ENCODE measurements at regions not wholly inside any gene's neighbourhood (a gene's known extent, or its start where the extent isn't known, plus 50 kb on each side); places are given as distances from the start of the nearest gene placed in this dataset.

DNA sequence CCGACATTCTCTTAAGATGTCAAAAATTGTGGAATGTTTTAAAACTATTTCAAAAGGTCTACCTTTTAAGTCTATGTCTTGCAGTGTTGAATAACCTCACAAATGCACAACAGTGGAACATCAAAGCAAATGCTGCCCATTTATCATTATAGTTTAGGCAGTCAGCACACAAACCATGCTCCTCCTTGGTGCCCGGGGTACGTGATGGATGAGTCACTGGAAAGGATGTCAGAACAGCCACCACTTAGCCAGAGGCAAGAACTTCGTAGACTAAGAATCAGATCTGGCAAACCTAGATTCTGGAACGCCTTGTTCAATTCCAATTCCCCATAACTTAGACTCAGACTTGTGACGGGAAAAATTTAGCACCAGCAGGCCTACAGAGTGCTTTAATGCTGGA, 343.6 kb downstream of the FGF9 start:
- peak; percentile 95 for DNase-seq

DNA sequence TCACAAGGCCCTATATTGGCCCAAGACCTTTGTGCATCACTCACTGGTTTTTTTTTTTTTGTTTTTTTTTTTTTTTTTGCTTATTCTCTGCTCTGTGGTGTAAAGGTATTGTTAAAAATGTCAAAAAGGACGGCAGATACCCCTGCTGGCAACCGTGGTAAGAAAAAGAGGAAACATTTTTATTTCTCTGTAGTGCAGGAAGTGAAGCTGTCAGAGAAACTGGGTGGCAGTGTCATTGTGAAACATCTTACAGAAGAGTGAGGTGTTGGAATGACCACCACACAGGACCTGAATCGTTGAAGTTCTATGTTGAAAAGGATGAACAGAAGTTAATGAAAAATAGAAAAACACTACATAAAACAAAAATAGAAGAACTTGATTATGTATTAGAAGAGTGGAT, 346.4 kb downstream of the FGF9 start:
- DNase-seq = no peak

DNA sequence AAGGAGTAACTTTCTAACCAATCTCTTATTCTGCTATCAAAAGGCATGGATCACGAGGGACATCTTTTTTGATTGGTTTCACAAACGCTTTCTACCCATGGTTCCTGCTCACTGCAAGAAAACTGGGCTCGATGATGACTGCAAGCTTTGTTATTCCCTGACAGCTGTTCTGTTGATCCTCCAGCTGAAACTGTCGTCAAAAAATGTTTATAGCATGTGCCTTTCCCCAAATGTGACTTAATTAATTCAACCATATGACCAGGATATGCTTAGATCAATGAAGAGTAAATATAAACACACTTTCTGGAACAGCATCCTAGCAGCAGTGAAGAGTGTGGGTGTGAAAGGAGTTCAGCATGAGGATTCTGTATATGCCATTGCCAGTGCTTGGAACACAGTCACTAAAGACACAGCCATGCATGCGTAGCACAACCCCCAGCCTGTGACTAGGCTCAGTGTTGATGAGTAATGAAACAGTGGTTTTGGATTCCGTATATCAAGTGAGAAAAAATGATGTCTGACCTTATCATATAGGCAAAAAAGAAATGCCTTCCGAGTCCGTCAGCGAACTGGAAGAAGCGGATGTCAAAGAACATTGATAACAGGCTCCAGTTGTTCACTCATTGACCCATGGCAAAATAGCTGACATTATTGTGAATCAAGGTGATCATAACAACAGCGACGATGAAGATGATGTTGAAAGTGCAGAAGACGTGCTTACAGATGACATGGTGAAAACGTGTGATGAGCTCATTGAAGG, 347.4 kb downstream of the FGF9 start:
- no peak for DNase-seq

DNA sequence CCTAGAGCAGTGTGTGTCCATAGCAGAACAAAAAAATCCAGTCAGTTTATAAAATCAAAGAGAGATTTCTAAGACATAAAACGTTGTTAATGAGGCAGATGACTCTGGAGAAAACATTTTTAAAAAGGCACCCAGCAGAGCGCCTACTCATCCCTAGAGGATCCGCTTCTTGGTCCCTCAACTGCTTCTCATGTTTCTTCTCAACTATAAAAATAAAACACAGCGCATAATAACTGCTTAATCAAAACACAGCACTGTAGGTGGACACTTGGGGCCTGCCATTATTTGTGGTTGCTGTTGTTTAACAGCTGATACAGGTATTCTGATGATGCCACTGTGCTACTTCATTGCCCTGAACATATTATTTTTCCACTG, 347.9 kb downstream of the FGF9 start:
- DNase-seq = no peak

DNA sequence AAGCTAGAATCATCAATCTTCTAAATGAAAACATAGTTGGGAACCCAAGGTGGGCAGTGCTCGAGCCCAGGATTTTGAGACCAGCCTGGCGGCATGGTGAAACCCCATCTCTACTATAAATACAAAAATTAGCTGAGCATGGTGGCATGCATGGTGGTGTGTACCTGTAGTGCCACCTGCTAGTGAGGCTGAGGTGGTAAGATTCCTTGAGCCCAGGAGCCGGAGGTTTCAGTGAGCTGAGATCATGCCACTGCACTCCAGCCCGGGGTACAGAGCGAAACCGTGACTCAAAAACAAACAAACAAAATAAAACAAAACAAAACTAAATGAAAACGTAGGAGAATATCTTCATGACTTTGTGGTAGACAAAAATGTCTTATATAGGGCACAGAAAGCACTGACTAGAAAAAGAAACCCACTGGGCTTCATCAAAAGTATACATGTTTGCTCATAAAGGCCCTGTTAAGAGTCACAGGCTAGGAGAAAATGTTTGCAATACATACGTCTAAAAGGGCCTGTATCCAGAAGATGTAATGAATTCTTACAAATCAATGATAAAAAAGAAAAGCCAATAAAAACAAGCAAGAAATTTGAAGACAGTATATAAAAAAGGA, 353.6 kb downstream of the FGF9 start:
- DNase-seq = no peak

DNA sequence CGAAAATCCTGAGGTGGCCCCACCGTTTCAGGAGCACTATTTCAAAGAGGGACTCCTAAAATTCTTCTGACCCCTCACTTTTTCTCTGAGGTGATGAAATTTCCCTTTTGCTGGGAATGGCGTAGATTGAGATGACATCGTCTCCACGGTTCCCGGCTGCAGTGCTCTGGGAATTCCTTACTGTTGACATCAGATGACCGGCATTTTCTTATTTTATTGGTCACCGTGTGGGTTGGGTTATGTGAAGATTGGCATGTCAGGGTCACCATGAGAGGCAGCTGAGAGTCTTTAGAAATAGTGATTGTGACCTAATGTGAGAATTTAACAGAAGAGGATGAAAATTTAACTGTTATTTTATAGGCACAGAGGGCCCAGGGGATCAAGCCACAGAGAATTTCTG, 356.7 kb downstream of the FGF9 start:
- peak; percentile 78 for DNase-seq

DNA sequence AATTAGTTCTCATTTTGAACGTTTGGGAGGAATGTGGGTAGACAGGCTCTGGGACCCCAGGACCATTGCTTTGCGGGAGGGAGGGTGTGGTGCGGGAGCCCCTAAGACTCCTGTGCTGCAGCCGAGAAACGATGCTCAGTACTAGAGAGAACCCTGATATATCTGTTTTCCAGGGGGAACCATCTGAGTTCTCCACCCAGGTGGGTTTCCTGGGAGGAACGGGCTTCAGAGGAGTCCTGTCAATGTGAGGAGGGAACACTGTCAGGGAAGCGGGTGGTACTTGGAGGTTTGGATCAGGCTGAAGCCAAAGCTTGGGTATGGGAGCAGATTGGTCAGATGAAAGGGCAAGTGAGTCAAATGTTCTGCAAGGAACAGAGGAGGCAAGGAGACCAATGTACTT, 358.0 kb downstream of the FGF9 start:
- no peak for DNase-seq

DNA sequence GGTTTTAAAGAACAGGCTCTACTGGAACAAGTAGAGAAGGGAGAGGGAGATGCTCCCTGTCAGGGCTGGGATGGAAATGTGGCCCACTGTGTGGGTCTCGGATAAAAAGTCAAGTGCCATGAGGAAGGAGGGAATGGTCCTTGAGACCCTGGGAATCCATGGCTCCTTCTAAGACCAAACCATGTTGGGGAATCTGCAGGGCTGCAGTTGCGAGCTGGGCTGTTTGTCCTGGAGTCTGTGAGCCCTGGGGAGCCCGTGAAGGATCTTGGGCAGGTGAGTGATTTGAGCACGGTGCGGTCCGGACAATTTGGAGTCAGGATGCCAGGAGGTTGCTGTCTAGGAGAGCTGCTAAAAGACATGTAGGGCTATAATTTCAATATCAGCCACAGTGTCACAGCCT, 359.4 kb downstream of the FGF9 start:
- no peak for DNase-seq

DNA sequence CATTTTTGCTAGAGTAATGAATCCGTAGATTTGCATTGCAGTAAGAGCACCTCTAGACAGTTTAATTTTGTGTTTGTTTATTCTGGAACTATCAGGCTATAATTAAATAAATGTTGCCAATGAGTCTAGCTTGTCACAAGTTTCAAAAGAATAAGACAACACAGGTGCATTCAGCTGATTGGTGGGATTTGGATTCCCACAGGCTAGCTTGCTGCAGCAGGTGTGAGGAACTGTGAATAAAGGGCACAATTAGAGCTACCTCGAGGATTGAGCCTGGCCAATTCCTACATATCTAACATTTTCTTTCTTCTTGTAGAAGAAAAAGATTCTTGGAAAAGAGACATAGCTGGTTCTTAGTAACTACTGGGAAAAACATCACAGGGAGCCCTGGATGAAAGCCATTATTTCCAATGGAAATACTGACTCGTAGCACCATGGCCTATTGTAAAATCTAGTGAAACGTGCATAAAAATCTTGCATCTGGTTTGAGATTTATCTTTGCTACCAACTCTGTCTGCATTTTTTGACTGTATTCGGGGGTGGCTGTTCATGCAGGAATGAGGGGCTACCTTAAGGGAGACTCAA, 360.9 kb downstream of the FGF9 start:
- DNase-seq = no peak

DNA sequence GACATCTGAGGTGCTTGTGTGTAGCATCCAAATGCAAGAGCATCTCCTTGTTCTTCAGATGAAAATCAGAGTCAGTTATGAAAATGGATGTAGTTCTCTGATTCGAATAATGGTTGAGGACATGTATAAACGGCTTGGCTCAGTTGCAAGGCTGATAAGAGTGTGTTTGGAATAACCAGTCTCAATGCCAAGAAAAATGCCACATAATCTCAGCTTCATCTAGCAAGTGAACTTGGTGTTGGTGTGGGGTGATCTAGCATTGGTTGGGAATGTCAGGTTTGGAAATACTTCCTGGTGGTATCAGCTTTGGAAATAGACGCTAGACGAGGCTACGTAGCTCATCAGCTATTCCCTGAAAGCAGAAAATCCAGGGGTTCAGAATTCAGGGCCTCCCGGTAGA, 362.0 kb downstream of the FGF9 start:
- no peak for DNase-seq

DNA sequence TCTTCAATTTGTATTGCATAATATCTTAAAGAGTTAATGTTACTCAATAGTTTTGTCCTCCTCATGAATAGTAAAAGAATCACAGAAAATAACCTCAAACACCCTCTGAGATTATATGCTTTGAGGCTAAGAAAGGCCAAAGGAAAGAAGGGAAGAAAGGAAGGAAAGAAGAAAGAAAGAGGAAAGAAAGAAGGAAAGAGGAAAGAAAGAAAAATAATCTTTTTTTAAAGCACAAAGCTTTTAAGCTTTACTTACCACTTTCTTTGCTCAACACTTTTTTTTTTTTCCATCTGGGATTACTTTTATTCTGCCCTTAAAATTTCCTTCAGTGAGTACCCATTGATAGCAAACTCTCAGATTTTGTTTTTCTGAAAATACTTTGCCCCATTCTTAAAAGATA, 369.1 kb downstream of the FGF9 start:
- no peak for DNase-seq

DNA sequence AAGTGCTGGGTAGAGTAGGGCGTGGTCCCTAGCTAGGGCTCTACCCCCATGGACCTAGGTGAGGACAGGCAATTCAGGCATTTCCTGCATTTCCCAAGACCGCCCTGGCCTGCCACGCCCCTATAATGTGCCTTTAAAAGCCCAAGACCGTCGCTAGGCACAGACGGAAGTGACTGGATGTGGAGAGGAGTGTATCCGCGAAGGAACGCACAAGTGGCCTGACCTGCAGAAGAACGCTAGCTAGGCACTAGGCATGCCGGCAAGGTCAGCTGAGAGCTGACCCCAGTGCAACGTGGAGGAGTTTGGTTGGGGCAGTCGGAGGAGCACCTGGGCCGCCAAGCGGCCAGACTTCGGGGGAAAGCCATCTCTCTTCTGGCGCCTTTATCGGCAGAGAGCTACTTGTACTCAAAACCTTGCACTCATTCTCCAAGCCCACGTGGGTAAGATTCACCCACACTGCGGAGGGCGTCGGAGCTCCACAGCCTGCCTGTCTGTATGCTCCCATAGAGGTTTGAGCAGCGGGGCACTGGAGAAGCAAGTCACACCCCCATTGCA, 370.0 kb downstream of the FGF9 start:
- peak; percentile 96 for DNase-seq

DNA sequence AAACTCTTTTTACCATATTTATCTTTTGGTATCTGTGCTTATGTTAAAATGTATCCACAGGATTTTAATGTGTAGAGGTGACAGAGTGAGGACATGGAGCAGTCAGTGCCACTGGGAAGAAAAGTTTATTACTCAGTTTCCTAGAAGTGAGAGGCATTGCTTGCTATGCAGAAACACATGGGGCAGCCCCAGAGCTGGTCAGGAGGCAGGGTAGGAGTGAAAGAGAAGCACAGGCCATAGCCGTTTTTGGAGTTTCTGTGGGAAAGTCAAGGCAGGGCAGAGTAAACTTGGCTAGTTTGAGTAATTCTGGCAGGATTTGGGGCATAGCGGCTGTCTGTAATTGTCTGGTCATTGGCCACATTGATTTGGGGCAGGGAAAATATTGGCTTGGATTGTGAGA, 370.9 kb downstream of the FGF9 start:
- no peak for DNase-seq

DNA sequence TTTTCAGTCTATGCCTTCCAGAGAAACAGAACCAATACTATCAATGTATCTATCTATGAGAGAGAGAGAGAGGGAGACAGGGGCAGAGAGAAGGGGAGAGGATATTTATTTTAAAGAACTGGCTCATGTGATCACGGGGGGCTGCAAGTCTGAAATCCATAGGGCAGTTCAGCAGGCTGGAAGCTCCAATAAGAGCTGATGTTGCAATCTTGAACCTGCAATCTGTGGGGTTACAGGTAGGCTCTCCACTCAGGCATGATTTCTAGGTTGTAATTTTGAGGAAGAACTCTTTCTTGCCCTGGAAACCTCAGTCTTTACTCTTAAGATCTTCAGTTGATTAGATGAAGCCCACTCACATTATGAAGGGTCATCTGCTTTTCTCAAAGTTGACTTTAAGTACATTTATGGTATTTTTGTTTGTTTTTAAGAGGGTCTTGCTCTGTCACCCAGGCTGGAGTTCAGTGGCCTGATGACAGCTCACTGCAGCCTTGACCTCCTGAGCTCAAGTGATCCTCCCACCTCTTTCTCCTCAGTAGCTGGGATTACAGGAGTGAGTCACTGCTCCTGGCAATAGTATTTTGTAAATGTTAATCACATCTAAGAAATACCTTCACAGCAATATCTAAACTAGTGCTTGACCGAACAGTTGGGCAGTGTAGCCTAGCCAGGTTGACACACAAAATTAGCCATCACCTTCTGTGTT, 376.4 kb downstream of the FGF9 start:
- DNase-seq = no peak

DNA sequence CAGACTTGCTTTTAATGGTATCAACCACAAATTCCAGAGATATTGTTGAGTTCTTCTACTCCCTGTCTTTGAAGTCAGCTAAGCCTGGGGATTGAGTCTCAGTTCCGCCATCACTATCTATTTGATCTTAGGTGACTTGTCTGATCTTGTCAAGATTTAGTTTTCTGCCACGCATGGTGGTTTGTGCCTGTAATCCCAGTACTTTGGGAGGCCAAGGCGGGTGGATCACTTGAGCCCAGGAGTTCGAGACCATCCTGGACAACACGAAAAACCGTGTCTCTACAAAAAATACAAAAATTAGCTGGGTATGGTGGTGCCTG, 376.9 kb downstream of the FGF9 start:
- no peak for DNase-seq

DNA sequence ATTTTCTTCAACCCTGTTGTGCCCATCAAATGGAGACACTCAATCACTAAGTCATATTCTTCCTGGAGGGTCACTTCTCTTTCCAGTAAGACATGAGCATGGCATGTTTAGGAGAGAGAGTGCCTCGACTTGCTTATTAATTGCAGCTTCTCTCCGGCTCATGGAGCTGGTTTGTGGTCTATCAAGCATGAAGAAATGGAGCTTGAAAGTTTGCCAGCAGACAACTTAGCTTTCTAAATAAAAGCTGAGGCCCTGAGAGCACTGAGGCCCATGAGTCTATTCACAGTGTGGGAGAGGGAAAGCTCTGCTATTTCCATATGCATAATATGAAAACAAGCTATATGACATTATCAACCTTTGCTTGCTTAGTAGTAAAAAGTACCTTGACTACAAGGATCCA, 378.5 kb downstream of the FGF9 start:
- DNase-seq = no peak

DNA sequence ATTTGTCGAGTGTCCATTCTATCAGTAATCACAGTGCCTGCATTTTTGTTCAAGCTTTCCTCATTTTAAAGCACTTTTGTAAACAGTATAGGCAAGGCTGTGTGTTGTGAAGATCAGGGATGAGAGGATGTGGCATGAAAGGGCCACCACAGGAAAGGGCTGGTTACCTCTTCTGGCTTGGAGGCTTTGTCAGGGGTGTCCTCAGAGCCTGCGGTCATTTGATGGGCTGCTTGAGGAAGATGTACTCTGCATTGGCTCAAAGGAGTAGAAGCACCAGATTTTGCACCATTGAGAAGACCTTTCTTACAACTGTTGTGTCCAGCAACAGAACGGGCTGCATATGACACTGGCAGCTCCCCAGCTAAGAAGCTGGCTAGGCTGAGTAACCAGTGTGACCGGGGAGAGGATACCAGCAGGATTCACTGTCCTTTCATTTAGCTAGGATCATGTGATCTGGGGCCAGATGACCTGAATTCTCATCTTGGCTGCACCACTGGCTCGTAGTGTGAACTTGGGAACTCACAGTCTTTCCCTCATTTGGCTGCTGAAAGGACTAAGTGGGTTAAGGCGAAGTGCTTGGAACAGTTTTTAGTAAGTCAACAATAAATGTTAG, 380.2 kb downstream of the FGF9 start:
- no peak for DNase-seq

DNA sequence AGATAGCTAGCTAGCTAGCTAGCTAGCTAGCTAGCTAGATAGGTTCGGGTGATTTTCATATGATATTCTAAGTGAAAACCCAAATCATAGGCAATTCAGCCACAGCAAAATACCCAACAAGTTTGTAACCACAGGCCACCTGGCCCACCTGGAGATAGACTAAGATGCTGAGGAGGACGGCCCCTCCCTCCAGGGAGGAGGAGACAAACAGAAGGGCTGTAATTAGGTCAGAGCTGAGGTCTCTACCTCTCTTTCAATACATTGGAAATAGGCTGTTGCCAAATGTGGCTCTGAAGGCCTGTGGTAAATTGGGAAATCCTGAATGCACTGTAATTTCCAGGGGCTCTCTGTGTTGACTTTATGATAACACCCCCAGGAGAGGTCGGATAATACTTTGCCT, 382.2 kb downstream of the FGF9 start:
- DNase-seq = no peak

DNA sequence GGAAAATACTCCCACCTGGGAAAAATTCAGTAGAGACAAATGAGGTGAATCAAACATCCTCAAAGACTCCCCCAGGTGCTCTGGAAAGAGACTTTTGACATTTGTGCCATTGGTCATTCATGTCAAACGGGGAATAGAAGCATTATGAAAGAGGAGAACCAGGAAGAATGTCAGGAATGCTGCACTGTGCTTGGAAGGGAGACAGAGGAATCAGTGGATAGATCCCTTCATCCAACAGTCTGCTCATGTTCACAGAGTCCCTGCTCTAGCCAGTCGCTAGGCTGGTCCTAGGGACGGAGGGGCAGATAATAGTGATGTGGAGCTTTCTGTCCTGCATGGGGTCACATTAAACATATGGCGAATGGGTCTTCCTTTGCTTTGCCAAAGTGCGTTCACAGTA, 384.4 kb downstream of the FGF9 start:
- DNase-seq = no peak

DNA sequence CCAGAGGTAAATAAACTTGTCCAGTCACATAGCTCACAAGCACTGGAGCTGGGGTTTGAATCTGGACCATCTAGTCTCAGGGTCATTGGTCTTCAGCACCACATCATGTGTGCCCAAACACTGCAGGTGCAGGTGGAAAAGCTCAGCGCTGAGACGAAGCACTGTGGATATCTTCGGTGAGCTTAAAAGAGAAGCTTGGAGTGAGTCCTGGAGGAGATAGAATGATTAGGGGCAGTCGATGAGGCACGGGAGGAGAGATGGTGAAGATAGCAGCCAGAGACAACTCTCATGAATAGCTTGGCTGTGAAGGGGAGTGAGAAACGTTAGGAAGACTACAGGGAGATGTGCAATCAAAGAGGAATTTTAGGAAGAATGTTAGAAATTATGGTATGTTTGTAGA, 389.3 kb downstream of the FGF9 start:
- peak; percentile 64 for DNase-seq

DNA sequence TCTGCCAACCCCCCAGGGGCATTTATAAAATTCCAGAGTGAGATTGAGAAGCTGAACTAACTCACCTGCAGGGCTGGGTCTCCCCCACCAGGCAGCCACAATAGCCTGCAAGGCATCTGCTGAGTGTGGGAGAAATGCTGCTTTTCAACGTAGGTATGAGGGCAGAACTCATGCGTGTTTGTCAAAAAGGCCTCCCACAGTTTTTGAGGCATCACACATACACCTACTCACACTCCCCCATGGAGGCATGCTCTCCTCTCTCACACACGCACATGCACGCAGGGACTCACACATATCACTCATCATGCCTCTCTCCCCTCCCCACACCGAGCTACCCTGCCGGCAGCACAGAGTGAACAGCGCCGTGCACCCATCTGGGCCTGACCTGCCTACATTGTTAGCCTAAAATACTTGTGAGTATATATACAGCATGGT, 390.5 kb downstream of the FGF9 start:
- peak; percentile 82 for DNase-seq

DNA sequence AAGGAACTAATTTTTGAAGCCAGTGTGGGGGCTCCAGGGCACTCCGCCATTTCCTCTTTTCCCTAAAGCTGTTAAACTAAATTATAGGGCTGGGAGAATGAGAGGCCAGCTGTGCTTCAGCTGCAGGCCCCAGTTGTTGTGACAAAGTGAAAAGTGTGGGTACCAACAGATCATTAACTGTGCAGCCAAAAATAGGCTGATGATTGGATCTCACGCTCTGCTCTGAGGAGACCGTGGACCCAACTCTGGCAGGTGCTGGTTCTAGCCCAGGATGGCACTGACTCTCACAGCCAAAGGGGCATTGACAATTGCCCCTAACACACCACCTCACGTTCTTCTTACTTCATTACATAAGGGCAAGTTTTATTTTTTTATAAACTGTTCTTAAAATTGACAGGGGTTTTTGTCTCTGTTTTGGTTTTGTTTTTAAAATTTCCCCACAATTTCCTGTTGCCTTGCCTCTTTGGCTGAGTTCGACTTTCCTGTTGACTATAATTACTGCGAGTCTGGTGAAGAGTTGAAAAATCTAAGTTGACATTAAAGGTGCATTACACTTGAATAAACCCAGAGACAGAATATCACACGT, 391.0 kb downstream of the FGF9 start:
- DNase-seq = no peak
